Neural cell (in vitro differentiated cells): ENCODE measurements at regions not wholly inside any gene's neighbourhood (a gene's known extent, or its start where the extent isn't known, plus 50 kb on each side); places are given as distances from the start of the nearest gene placed in this dataset.

ENCODE experiments used
- H2AFZ ChIP-seq: fragments of 200-600, 300-800 bp; sonication (generic), shearing (Covaris generic); 2 replicates; pipeline ENCODE4 v1.6.0; 2014; ENCODE audit warnings: low read depth, mild to moderate bottlenecking, antibody characterized with exemption, low read length, moderate library complexity
- H3F3A ChIP-seq: fragments of 200-600 bp; shearing (Covaris generic); 2 replicates; pipeline ENCODE4 v1.6.1; 2016; ENCODE audit warnings: mild to moderate bottlenecking, moderate library complexity, mixed read lengths, antibody characterized with exemption, low read length; ENCODE audit not compliant: insufficient read depth, poor library complexity, severe bottlenecking
- H3K27ac ChIP-seq: fragments of 200-600, 300-800 bp; sonication (generic), shearing (Covaris generic); 2 replicates; pipeline ENCODE4 v1.5.1; 2014; ENCODE audit warnings: mild to moderate bottlenecking, low read length, moderate library complexity
- H3K27me3 ChIP-seq: fragments of 300-800, 200-600 bp; sonication (generic), shearing (Covaris generic); 2 replicates; pipeline ENCODE4 v1.6.0; 2014; ENCODE audit warnings: mild to moderate bottlenecking, low read depth, low read length, moderate library complexity; ENCODE audit not compliant: insufficient read depth
- H3K36me3 ChIP-seq: fragments of 300-800, 200-600 bp; sonication (generic), shearing (Covaris generic); 2 replicates; pipeline ENCODE4 v1.5.1; 2014; ENCODE audit warnings: mild to moderate bottlenecking, antibody characterized with exemption, low read length, moderate library complexity; ENCODE audit not compliant: insufficient read depth
- H3K4me2 ChIP-seq: fragments of 300-800, 200-600 bp; sonication (generic), shearing (Covaris generic); 2 replicates; pipeline ENCODE4 v1.6.0; 2014; ENCODE audit warnings: mild to moderate bottlenecking, low read length
- H3K4me3 ChIP-seq: fragments of 300-800, 200-600 bp; sonication (generic), shearing (Covaris generic); 2 replicates; pipeline ENCODE4 v1.5.1; 2014; ENCODE audit warnings: mild to moderate bottlenecking, low read length, moderate library complexity
- H3K79me2 ChIP-seq: fragments of 200-600 bp; shearing (Covaris generic); replicated peaks from 2 replicates; pipeline ENCODE4 v1.6.0; 2014; ENCODE audit warnings: mild to moderate bottlenecking, low read length, moderate library complexity; ENCODE audit not compliant: insufficient read depth
- H3K9ac ChIP-seq: fragments of 300-800, 200-600 bp; sonication (generic), shearing (Covaris generic); 2 replicates; pipeline ENCODE4 v1.6.1; 2016; ENCODE audit warnings: mild to moderate bottlenecking, low read length, mixed read lengths
- H3K9me2 ChIP-seq: fragments of 200-600 bp; shearing (Covaris generic); 2 replicates; pipeline ENCODE4 v1.6.1; 2016; ENCODE audit warnings: mild to moderate bottlenecking, low read length, mixed read lengths; ENCODE audit not compliant: insufficient read depth
- H3K9me3 ChIP-seq: fragments of 200-600, 300-800 bp; sonication (generic), shearing (Covaris generic); 2 replicates; pipeline ENCODE4 v1.6.1; 2016; ENCODE audit warnings: mild to moderate bottlenecking, mixed run types, low read length, moderate library complexity, mixed read lengths
- H4K20me1 ChIP-seq: fragments of 200-600 bp; shearing (Covaris generic); 2 replicates; pipeline ENCODE4 v1.6.1; 2016; ENCODE audit warnings: mild to moderate bottlenecking, mixed run types; ENCODE audit not compliant: insufficient read depth
- EP300 ChIP-seq: fragments of 450-650 bp; conservative IDR thresholded peaks from 2 replicates; pipeline ENCODE4 v1.6.1; 2014; ENCODE audit warnings: antibody characterized with exemption, mild to moderate bottlenecking, moderate library complexity; ENCODE audit not compliant: poor library complexity, severe bottlenecking
- EZH2 ChIP-seq: fragments of 200-600, 300-800 bp; shearing (Covaris generic), sonication (generic); IDR thresholded peaks from 2 replicates; pipeline ENCODE4 v1.6.1; 2014; ENCODE audit warnings: antibody characterized with exemption, low read length, borderline replicate concordance, mild to moderate bottlenecking; ENCODE audit not compliant: insufficient read depth, poor library complexity, severe bottlenecking
- MXI1 ChIP-seq: fragments of 450-650 bp; conservative IDR thresholded peaks from 2 replicates; pipeline ENCODE4 v1.6.1; 2014; ENCODE audit warnings: antibody characterized with exemption, mild to moderate bottlenecking; ENCODE audit not compliant: poor library complexity, severe bottlenecking
- POLR2AphosphoS5 ChIP-seq: IDR thresholded peaks from 2 replicates; pipeline ENCODE4 v1.6.1; 2012
- RAD21 ChIP-seq: fragments of 450-650 bp; conservative IDR thresholded peaks from 2 replicates; pipeline ENCODE4 v1.6.1; 2014; ENCODE audit warnings: antibody characterized with exemption, mild to moderate bottlenecking, moderate library complexity
- REST ChIP-seq: IDR thresholded peaks from 2 replicates; pipeline ENCODE4 v1.6.1; 2012; ENCODE audit warnings: borderline replicate concordance
- SMC3 ChIP-seq: fragments of 450-650 bp; conservative IDR thresholded peaks from 2 replicates; pipeline ENCODE4 v1.6.1; 2014; ENCODE audit warnings: antibody characterized with exemption, mild to moderate bottlenecking, moderate library complexity; ENCODE audit not compliant: poor library complexity
- TAF1 ChIP-seq: IDR thresholded peaks from 2 replicates; pipeline ENCODE4 v1.6.1; 2012; ENCODE audit warnings: low read depth
- TF ChIP-seq, protein P1 (sequence below): fragments of 450-650 bp; IDR thresholded peaks from 2 replicates; pipeline ENCODE4 v1.5.1; 2014; ENCODE audit warnings: antibody characterized with exemption, mild to moderate bottlenecking, moderate library complexity; ENCODE audit not compliant: poor library complexity, severe bottlenecking

DNA sequence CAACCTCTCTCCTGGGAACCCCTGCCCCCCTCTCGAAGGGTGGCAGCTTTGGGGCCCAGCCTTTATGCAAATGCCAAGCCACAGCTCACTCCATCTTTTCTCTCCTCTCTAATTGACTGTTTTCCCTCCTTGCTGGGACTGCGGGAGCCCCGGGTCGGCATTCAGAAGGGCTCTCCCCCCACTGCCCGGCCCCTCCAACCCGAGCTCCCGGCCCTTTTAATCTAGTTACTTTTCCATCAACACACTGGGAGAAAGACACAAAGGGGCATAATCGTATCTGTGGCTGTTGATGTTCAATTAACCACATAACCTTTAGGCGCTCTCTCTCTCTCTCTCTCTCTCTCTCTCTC is 95.4 kb downstream of the INHBB start:
- Histone ChIP-seq H3K79me2 (no peaks in the 10 kb centered on the region), H2AFZ (no peak overlapping the region), H3K9me3 (no peaks in the 10 kb centered on the region), H3K27ac (no peak overlapping the region), H3K36me3 (no peaks in the 10 kb centered on the region), H3F3A (no peaks in the 10 kb centered on the region), H3K4me3 (no peak overlapping the region), H3K4me2 (no peak overlapping the region), H3K27me3 (peaks cover 44% of the 10 kb centered on the region), H3K9ac (no peak overlapping the region), H4K20me1 (no peaks in the 10 kb centered on the region), H3K9me2 (no peaks in the 10 kb centered on the region)
- TF ChIP-seq POLR2AphosphoS5: no peak
- no peak for TF ChIP-seq EP300
- TF ChIP-seq, protein P1, sequence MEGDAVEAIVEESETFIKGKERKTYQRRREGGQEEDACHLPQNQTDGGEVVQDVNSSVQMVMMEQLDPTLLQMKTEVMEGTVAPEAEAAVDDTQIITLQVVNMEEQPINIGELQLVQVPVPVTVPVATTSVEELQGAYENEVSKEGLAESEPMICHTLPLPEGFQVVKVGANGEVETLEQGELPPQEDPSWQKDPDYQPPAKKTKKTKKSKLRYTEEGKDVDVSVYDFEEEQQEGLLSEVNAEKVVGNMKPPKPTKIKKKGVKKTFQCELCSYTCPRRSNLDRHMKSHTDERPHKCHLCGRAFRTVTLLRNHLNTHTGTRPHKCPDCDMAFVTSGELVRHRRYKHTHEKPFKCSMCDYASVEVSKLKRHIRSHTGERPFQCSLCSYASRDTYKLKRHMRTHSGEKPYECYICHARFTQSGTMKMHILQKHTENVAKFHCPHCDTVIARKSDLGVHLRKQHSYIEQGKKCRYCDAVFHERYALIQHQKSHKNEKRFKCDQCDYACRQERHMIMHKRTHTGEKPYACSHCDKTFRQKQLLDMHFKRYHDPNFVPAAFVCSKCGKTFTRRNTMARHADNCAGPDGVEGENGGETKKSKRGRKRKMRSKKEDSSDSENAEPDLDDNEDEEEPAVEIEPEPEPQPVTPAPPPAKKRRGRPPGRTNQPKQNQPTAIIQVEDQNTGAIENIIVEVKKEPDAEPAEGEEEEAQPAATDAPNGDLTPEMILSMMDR: no peak
- TF ChIP-seq TAF1: no peak
- no peak for TF ChIP-seq SMC3
- TF ChIP-seq MXI1: no peak
- TF ChIP-seq REST: no peak
- no peak for TF ChIP-seq EZH2
- no peak for TF ChIP-seq RAD21

DNA sequence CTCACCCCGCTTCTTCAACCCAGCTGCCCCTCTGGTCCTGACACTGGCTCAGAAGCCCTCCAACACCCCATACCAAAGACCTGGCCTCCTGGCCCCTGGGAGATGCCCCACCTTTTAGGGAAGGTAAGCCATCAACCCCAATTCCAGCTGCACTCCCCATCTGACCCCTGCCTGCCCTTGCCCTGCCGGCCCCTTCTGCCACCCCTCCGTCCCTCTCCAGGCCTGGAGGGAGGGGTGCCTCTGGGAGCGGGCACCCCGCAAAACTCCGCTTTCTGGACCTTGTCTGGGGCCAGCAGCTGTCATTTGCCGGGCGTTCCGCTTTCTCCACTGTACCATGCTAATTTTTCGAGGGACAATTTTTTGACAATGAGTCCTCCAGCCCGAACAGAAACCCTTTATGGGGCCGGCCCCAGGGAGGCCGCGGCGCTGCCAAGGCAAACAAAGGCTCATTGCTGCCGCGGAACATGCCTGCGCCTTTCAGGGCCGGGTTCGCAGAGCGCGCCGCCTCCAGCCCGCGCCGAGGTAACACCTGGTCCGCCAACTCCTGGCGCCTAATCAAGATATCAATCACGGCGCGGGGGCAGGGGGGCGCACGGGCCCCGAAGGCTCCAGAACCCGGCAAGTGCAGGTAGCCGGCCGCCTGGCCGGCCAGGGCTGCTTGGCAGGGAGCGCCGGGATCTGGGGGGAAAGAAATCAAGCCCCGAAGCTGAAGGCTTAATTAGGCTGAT is 96.0 kb downstream of the INHBB start:
- Histone ChIP-seq H3K27ac (no peak overlapping the region), H3K4me2 (peak overlapping the region; percentile 44), H3K9ac (peak overlapping the region; percentile 55), H3K79me2 (no peaks in the 10 kb centered on the region), H4K20me1 (no peaks in the 10 kb centered on the region), H3K9me3 (no peaks in the 10 kb centered on the region), H3K4me3 (peak overlapping the region; percentile 58), H3K27me3 (peaks cover 42% of the 10 kb centered on the region), H3K36me3 (no peaks in the 10 kb centered on the region), H3K9me2 (no peaks in the 10 kb centered on the region), H3F3A (no peaks in the 10 kb centered on the region), H2AFZ (peak overlapping the region; percentile 40)
- TF ChIP-seq MXI1 (peak; percentile 20), POLR2AphosphoS5 (peak; percentile 70), SMC3 (peak; percentile 30), REST (no peak), RAD21 (peak; percentile 27)
- TF ChIP-seq, protein P1: peak; percentile 48
